ENCODE measurements at regions not wholly inside any gene's neighbourhood (a gene's known extent, or its start where the extent isn't known, plus 50 kb on each side); places are given as distances from the start of the nearest gene placed in this dataset.
"Not testable (repeated sequence)": the region's sequence is repeated elsewhere in the genome, so short reads cannot be mapped to it uniquely, and the experiment has no call there.

GRCh38 chr9:88849878-88850277 is 141.4 kb upstream of the S1PR3 start:
- H3K23ac ChIP-seq (ENCODE audit: low read depth, low read length, poor library complexity); H2AK5ac ChIP-seq (ENCODE audit: low read depth, low read length); H3K18ac ChIP-seq (ENCODE audit: low read length); H4K91ac ChIP-seq (ENCODE audit: low read depth, low read length, poor library complexity); H2BK5ac ChIP-seq (ENCODE audit: low read length); H2BK15ac ChIP-seq (ENCODE audit: low read length); H3K4ac ChIP-seq (ENCODE audit: low read length); H3K27me3 ChIP-seq (ENCODE audit: control insufficient read depth in 3 of 3, insufficient read depth in 3 of 3, low read depth in 1 of 3, low read length in 3 of 3); H2BK12ac ChIP-seq (ENCODE audit: low read length); H3K9ac ChIP-seq (ENCODE audit: low read depth, low read length, poor library complexity); H2BK120ac ChIP-seq (ENCODE audit: low read depth, low read length); H3K4me3 ChIP-seq (ENCODE audit: low read length in 2 of 2); H3K36me3 ChIP-seq (replicated peaks in 1 of 2; ENCODE audit: control insufficient read depth in 2 of 2, insufficient read depth in 2 of 2, low read length in 2 of 2); DNase-seq (ENCODE audit: low spot score); H3K4me1 ChIP-seq (ENCODE audit: control insufficient read depth in 2 of 2, insufficient read depth in 1 of 2, low read depth in 1 of 2, low read length in 2 of 2); H2AFZ ChIP-seq (ENCODE audit: low read length); H3K4me2 ChIP-seq (ENCODE audit: insufficient read depth, low read length, poor library complexity, severe bottlenecking); H3K79me1 ChIP-seq (ENCODE audit: low read depth, low read length); H4K8ac ChIP-seq (ENCODE audit: low read depth, low read length); H3K27ac ChIP-seq (replicated peaks; ENCODE audit: low read length); H3K14ac ChIP-seq (ENCODE audit: low read length): not testable (repeated sequence)
- H3K9me3 ChIP-seq (replicated peaks in 1 of 2; ENCODE audit: control insufficient read depth in 2 of 2, insufficient read depth in 1 of 2, low read depth in 1 of 2, low read length in 2 of 2): peaks cover 2 to 17% of the 10 kb centered on the region in 2 donors
- no CpG with 5 or more reads among the region's 6 CpGs for WGBS, 2 donors (ENCODE audit: extremely low coverage in 2 of 2, insufficient read length in 2 of 2, insufficient replicate concordance in 1 of 2)

- H3K79me1 ChIP-seq (ENCODE audit: low read depth, low read length): no peaks in the 10 kb centered on the region
- H3K9me3 ChIP-seq (replicated peaks in 1 of 2; ENCODE audit: control insufficient read depth in 2 of 2, insufficient read depth in 1 of 2, low read depth in 1 of 2, low read length in 2 of 2): peaks cover 5 to 17% of the 10 kb centered on the region in 2 donors
- no CpG with 5 or more reads among the region's 1 CpG for WGBS, 2 donors (ENCODE audit: extremely low coverage in 2 of 2, insufficient read length in 2 of 2, insufficient replicate concordance in 1 of 2)
- no peak overlapping the region for H3K14ac ChIP-seq (ENCODE audit: low read length)
- no peak overlapping the region for H2BK5ac ChIP-seq (ENCODE audit: low read length)
- H3K23ac ChIP-seq (ENCODE audit: low read depth, low read length, poor library complexity): no peak overlapping the region
- no peak overlapping the region for H3K9ac ChIP-seq (ENCODE audit: low read depth, low read length, poor library complexity)
- H2BK15ac ChIP-seq (ENCODE audit: low read length): no peak overlapping the region
- no peaks in the 10 kb centered on the region for H3K27me3 ChIP-seq (ENCODE audit: control insufficient read depth in 3 of 3, insufficient read depth in 3 of 3, low read depth in 1 of 3, low read length in 3 of 3)
- H4K8ac ChIP-seq (ENCODE audit: low read depth, low read length): no peak overlapping the region
- no peak overlapping the region for H3K18ac ChIP-seq (ENCODE audit: low read length)
- H3K4ac ChIP-seq (ENCODE audit: low read length): no peak overlapping the region
- no peaks in the 10 kb centered on the region for H3K4me1 ChIP-seq (ENCODE audit: control insufficient read depth in 2 of 2, insufficient read depth in 1 of 2, low read depth in 1 of 2, low read length in 2 of 2)
- no peak overlapping the region for H2AK5ac ChIP-seq (ENCODE audit: low read depth, low read length)
- no peak overlapping the region for H3K4me2 ChIP-seq (ENCODE audit: insufficient read depth, low read length, poor library complexity, severe bottlenecking)
- no peaks in the 10 kb centered on the region for H3K36me3 ChIP-seq (replicated peaks in 1 of 2; ENCODE audit: control insufficient read depth in 2 of 2, insufficient read depth in 2 of 2, low read length in 2 of 2)
- H2BK120ac ChIP-seq (ENCODE audit: low read depth, low read length): no peak overlapping the region
- no peak overlapping the region for H4K91ac ChIP-seq (ENCODE audit: low read depth, low read length, poor library complexity)
- H2AFZ ChIP-seq (ENCODE audit: low read length): peak overlapping the region; percentile 57
- H3K4me3 ChIP-seq (ENCODE audit: low read length in 2 of 2): no peak overlapping the region
- H3K27ac ChIP-seq (replicated peaks; ENCODE audit: low read length): no peak overlapping the region
- no peak overlapping the region for H2BK12ac ChIP-seq (ENCODE audit: low read length)
- DNase-seq (ENCODE audit: low spot score): no peak
These were observed 138.5 kb upstream of the S1PR3 start for GRCh38 chr9:88852794-88853193.

GRCh38 chr9:88870627-88871026 is 120.6 kb upstream of the S1PR3 start:
- Histone ChIP-seq H2AFZ (ENCODE audit: low read length) (no peak overlapping the region), H4K91ac (ENCODE audit: low read depth, low read length, poor library complexity) (no peak overlapping the region), H3K23ac (ENCODE audit: low read depth, low read length, poor library complexity) (no peak overlapping the region), H2BK12ac (ENCODE audit: low read length) (no peak overlapping the region), H3K14ac (ENCODE audit: low read length) (no peak overlapping the region), H3K4ac (ENCODE audit: low read length) (no peak overlapping the region), H2AK5ac (ENCODE audit: low read depth, low read length) (no peak overlapping the region), H3K4me3 (ENCODE audit: low read length in 2 of 2) (no peak overlapping the region), H3K9ac (ENCODE audit: low read depth, low read length, poor library complexity) (no peak overlapping the region), H3K4me2 (ENCODE audit: insufficient read depth, low read length, poor library complexity, severe bottlenecking) (no peak overlapping the region), H3K18ac (ENCODE audit: low read length) (no peak overlapping the region), H2BK5ac (ENCODE audit: low read length) (no peak overlapping the region), H3K79me1 (ENCODE audit: low read depth, low read length) (no peaks in the 10 kb centered on the region), H3K27ac (replicated peaks; ENCODE audit: low read length) (no peak overlapping the region), H3K4me1 (ENCODE audit: control insufficient read depth in 2 of 2, insufficient read depth in 1 of 2, low read depth in 1 of 2, low read length in 2 of 2) (peaks cover 10 to 12% of the 10 kb centered on the region in 2 donors), H2BK120ac (ENCODE audit: low read depth, low read length) (no peak overlapping the region), H2BK15ac (ENCODE audit: low read length) (no peak overlapping the region), H3K27me3 (ENCODE audit: control insufficient read depth in 3 of 3, insufficient read depth in 3 of 3, low read depth in 1 of 3, low read length in 3 of 3) (no peaks in the 10 kb centered on the region), H4K8ac (ENCODE audit: low read depth, low read length) (no peak overlapping the region), H3K36me3 (replicated peaks in 1 of 2; ENCODE audit: control insufficient read depth in 2 of 2, insufficient read depth in 2 of 2, low read length in 2 of 2) (no peaks in the 10 kb centered on the region), H3K9me3 (replicated peaks in 1 of 2; ENCODE audit: control insufficient read depth in 2 of 2, insufficient read depth in 1 of 2, low read depth in 1 of 2, low read length in 2 of 2) (peaks cover 0 to 2% of the 10 kb centered on the region in 2 donors)
- no CpG with 5 or more reads among the region's 5 CpGs for WGBS, 2 donors (ENCODE audit: extremely low coverage in 2 of 2, insufficient read length in 2 of 2, insufficient replicate concordance in 1 of 2)
- DNase-seq (ENCODE audit: low spot score): no peak

- Histone ChIP-seq H3K27me3 (ENCODE audit: control insufficient read depth in 3 of 3, insufficient read depth in 3 of 3, low read depth in 1 of 3, low read length in 3 of 3) (no peaks in the 10 kb centered on the region), H4K8ac (ENCODE audit: low read depth, low read length) (no peak overlapping the region), H2BK5ac (ENCODE audit: low read length) (no peak overlapping the region), H2BK12ac (ENCODE audit: low read length) (peak overlapping the region; percentile 4), H3K18ac (ENCODE audit: low read length) (peak overlapping the region; percentile 91), H3K4me1 (ENCODE audit: control insufficient read depth in 2 of 2, insufficient read depth in 1 of 2, low read depth in 1 of 2, low read length in 2 of 2) (peaks cover 10 to 12% of the 10 kb centered on the region in 2 donors), H2AFZ (ENCODE audit: low read length) (peak overlapping the region; percentile 70), H3K79me1 (ENCODE audit: low read depth, low read length) (no peaks in the 10 kb centered on the region), H3K9me3 (replicated peaks in 1 of 2; ENCODE audit: control insufficient read depth in 2 of 2, insufficient read depth in 1 of 2, low read depth in 1 of 2, low read length in 2 of 2) (peaks cover 0 to 2% of the 10 kb centered on the region in 2 donors), H3K4me3 (ENCODE audit: low read length in 2 of 2) (no peak overlapping the region), H3K23ac (ENCODE audit: low read depth, low read length, poor library complexity) (no peak overlapping the region), H2BK15ac (ENCODE audit: low read length) (no peak overlapping the region), H2AK5ac (ENCODE audit: low read depth, low read length) (peak overlapping the region; percentile 43), H3K27ac (replicated peaks; ENCODE audit: low read length) (no peak overlapping the region), H3K4me2 (ENCODE audit: insufficient read depth, low read length, poor library complexity, severe bottlenecking) (no peak overlapping the region), H3K14ac (ENCODE audit: low read length) (no peak overlapping the region), H3K36me3 (replicated peaks in 1 of 2; ENCODE audit: control insufficient read depth in 2 of 2, insufficient read depth in 2 of 2, low read length in 2 of 2) (no peaks in the 10 kb centered on the region), H3K9ac (ENCODE audit: low read depth, low read length, poor library complexity) (no peak overlapping the region), H2BK120ac (ENCODE audit: low read depth, low read length) (no peak overlapping the region), H4K91ac (ENCODE audit: low read depth, low read length, poor library complexity) (no peak overlapping the region), H3K4ac (ENCODE audit: low read length) (no peak overlapping the region)
- no CpG with 5 or more reads among the region's 8 CpGs for WGBS, 2 donors (ENCODE audit: extremely low coverage in 2 of 2, insufficient read length in 2 of 2, insufficient replicate concordance in 1 of 2)
- no peak for DNase-seq (ENCODE audit: low spot score)
These were observed 119.6 kb upstream of the S1PR3 start for GRCh38 chr9:88871669-88872068.
